Peyer's patch (tissue), 4 donors: ENCODE measurements at regions not wholly inside any gene's neighbourhood (a gene's known extent, or its start where the extent isn't known, plus 50 kb on each side); places are given as distances from the start of the nearest gene placed in this dataset.

Experiments
- DNase-seq, 3 donors: peaks; one replicate each; pipeline ENCODE4 v3.0.0-alpha.2; 2017 to 2019
- H3K27ac ChIP-seq, 4 donors: fragments of 200-600 bp; sonication (generic); one replicate each; pipeline ENCODE4 v1.5.1; 2016 to 2019
- H3K27me3 ChIP-seq, 2 donors: fragments of 200-600 bp; sonication (generic); one replicate each; pipeline ENCODE4 v1.5.1; 2019
- H3K36me3 ChIP-seq, 3 donors: fragments of 200-600 bp; sonication (generic); one replicate each; pipeline ENCODE4 v1.5.1; 2016 to 2019
- H3K4me1 ChIP-seq, 4 donors: fragments of 200-600 bp; sonication (generic); one replicate each; pipeline ENCODE4 v1.5.1; 2016 to 2019
- H3K4me3 ChIP-seq, 4 donors: fragments of 200-600 bp; sonication (generic); 1 replicate in 3 of 4; 2 replicates in 1 of 4; pipeline ENCODE4 v1.5.1; 2016 to 2019; ENCODE audit warnings: mild to moderate bottlenecking in 1 of 4
- H3K9me3 ChIP-seq, 4 donors: fragments of 200-600 bp; sonication (generic); one replicate each; pipeline ENCODE4 v1.5.1; 2016 to 2019; ENCODE audit warnings: mild to moderate bottlenecking in 1 of 4
- CTCF ChIP-seq, 6 experiments: fragments of 450-650 bp in 4 of 6; fragments of 200-600 bp in 2 of 6; sonication (generic) in 1 of 6; IDR thresholded peaks; one replicate each; pipeline ENCODE4 v1.5.1; 2017 to 2019; ENCODE audit warnings: antibody characterized with exemption in 6 of 6, mild to moderate bottlenecking in 3 of 6, moderate library complexity in 1 of 6
- POLR2A ChIP-seq, 2 donors: fragments of 450-650 bp; IDR thresholded peaks; one replicate each; pipeline ENCODE4 v1.5.1; 2017; ENCODE audit warnings: antibody characterized with exemption in 2 of 2, mild to moderate bottlenecking in 2 of 2, moderate library complexity in 2 of 2

GRCh38 chr2:79373358-79374130, 139.3 kb upstream of the CTNNA2 start:
- Histone ChIP-seq H3K9me3 (no peaks in the 10 kb centered on the region), H3K4me1 (no peaks in the 10 kb centered on the region), H3K27me3 (no peaks in the 10 kb centered on the region), H3K27ac (no peak overlapping the region), H3K4me3 (no peak overlapping the region), H3K36me3 (no peaks in the 10 kb centered on the region)
- no peak for TF ChIP-seq CTCF (IDR thresholded peaks at IDR 0.05)
- TF ChIP-seq POLR2A (IDR thresholded peaks at IDR 0.05), result no peak
- DNase-seq, result no peak

- Histone ChIP-seq H3K36me3 (no peaks in the 10 kb centered on the region), H3K9me3 (no peaks in the 10 kb centered on the region), H3K4me1 (no peaks in the 10 kb centered on the region), H3K27ac (no peak overlapping the region), H3K27me3 (no peaks in the 10 kb centered on the region), H3K4me3 (no peak overlapping the region)
- no peak for TF ChIP-seq POLR2A (IDR thresholded peaks at IDR 0.05)
- TF ChIP-seq CTCF (IDR thresholded peaks at IDR 0.05), result no peak
- DNase-seq, result no peak
Observed at GRCh38 chr2:79370976-79371538, 141.8 kb upstream of the CTNNA2 start.

- Histone ChIP-seq H3K27me3 (no peaks in the 10 kb centered on the region), H3K9me3 (no peaks in the 10 kb centered on the region), H3K27ac (no peak overlapping the region), H3K4me3 (no peak overlapping the region), H3K4me1 (no peaks in the 10 kb centered on the region), H3K36me3 (no peaks in the 10 kb centered on the region)
- no peak for DNase-seq
- no peak for TF ChIP-seq CTCF (IDR thresholded peaks at IDR 0.05)
- TF ChIP-seq POLR2A (IDR thresholded peaks at IDR 0.05), result no peak
Observed at GRCh38 chr2:79369127-79369526, 143.7 kb upstream of the CTNNA2 start.

- no peaks in the 10 kb centered on the region for H3K27me3 ChIP-seq
- no peaks in the 10 kb centered on the region for H3K9me3 ChIP-seq
- TF ChIP-seq POLR2A (IDR thresholded peaks at IDR 0.05) (no peak), CTCF (IDR thresholded peaks at IDR 0.05) (no peak)
Observed at GRCh38 chr2:79368116-79368630, 144.7 kb upstream of the CTNNA2 start.

GRCh38 chr2:79359419-79359818, 153.4 kb upstream of the CTNNA2 start:
- DNase-seq, result no peak
- H3K27ac ChIP-seq, result no peak overlapping the region
- H3K9me3 ChIP-seq, result no peaks in the 10 kb centered on the region
- H3K4me1 ChIP-seq, result no peaks in the 10 kb centered on the region
- TF ChIP-seq CTCF (IDR thresholded peaks at IDR 0.05), result no peak
- no peak for TF ChIP-seq POLR2A (IDR thresholded peaks at IDR 0.05)
- H3K27me3 ChIP-seq, result no peaks in the 10 kb centered on the region
- H3K36me3 ChIP-seq, result no peaks in the 10 kb centered on the region
- no peak overlapping the region for H3K4me3 ChIP-seq

More at GRCh38 chr2:79368116-79368630, 144.7 kb upstream of the CTNNA2 start:
- Histone ChIP-seq H3K36me3 (no peaks in the 10 kb centered on the region), H3K4me3 (no peak overlapping the region), H3K4me1 (no peaks in the 10 kb centered on the region), H3K27ac (no peak overlapping the region)
- no peak for DNase-seq
